ENCODE measurements at regions not wholly inside any gene's neighbourhood (a gene's known extent, or its start where the extent isn't known, plus 50 kb on each side); places are given as distances from the start of the nearest gene placed in this dataset.
A peak's percentile ranks its signal among the peaks of the same experiment; 100 is the strongest.

GRCh38 chr9:87812375-87813118 is 70.1 kb upstream of the SPATA31E1 start:
- Histone ChIP-seq H3K27ac (no peak overlapping the region), H3K9me3 (ENCODE audit: insufficient read depth, low read depth) (no peaks in the 10 kb centered on the region; the same call in 1 of the 2 replicates), H2AFZ (no peak overlapping the region), H3K27me3 (ENCODE audit: insufficient read depth, low read depth) (no peaks in the 10 kb centered on the region), H3K79me2 (ENCODE audit: low read depth) (no peaks in the 10 kb centered on the region), H4K20me1 (ENCODE audit: insufficient read depth) (no peaks in the 10 kb centered on the region), H3K9me2 (ENCODE audit: insufficient read depth) (no peaks in the 10 kb centered on the region), H3K4me1 (replicated peaks; ENCODE audit: insufficient read depth) (no peaks in the 10 kb centered on the region), H3K4me3 (no peak overlapping the region), H3K4me2 (no peak overlapping the region), H3K36me3 (ENCODE audit: low read depth) (no peaks in the 10 kb centered on the region), H3F3A (ENCODE audit: insufficient read depth, low read depth) (no peaks in the 10 kb centered on the region)
- TF ChIP-seq EZH2 (IDR thresholded peaks at IDR 0.05; ENCODE audit: low read depth) (no peak), CTCF (conservative IDR thresholded peaks at IDR 0.05) (peak; percentile 98)
- ChIA-PET POLR2A (ENCODE audit: unreplicated experiment) (interaction anchor here (0.6 kb wide), 2 partner anchors 99 to 212 kb away, joined by 4 read pairs; no protein-coding TSS in a partner anchor), CTCF (interaction anchor here (0.6 to 1.1 kb wide), 5 partner anchors 42 to 128 kb away, joined by 3 to 5 read pairs (median 3); partner anchors contain the start of gene CTSL)
- BruUV-seq (replicated peaks): no TSS peak
- intact Hi-C loops (cut with micrococcal nuclease; ENCODE audit: unreplicated experiment): loop anchor here (1.0 to 2.0 kb wide), 4 partner anchors 86 to 476 kb away; partner anchors contain the start of gene CTSL
- peak; percentile 38 to 39 for DNase-seq

GRCh38 chr9:87813119-87813463 is 69.6 kb upstream of the SPATA31E1 start:
- no peak overlapping the region for H3K27ac ChIP-seq
- H3K27me3 ChIP-seq (ENCODE audit: insufficient read depth, low read depth): no peaks in the 10 kb centered on the region
- BruUV-seq (replicated peaks): no TSS peak
- H2AFZ ChIP-seq: no peak overlapping the region
- no peaks in the 10 kb centered on the region; the same call in 1 of the 2 replicates for H3K9me3 ChIP-seq (ENCODE audit: insufficient read depth, low read depth)
- intact Hi-C loops (cut with micrococcal nuclease; ENCODE audit: unreplicated experiment): loop anchor here (1.0 to 2.0 kb wide), 3 partner anchors 129 to 476 kb away; no protein-coding TSS in a partner anchor
- no peaks in the 10 kb centered on the region for H3K36me3 ChIP-seq (ENCODE audit: low read depth)
- H4K20me1 ChIP-seq (ENCODE audit: insufficient read depth): no peaks in the 10 kb centered on the region
- no peak overlapping the region for H3K4me2 ChIP-seq
- no peaks in the 10 kb centered on the region for H3K79me2 ChIP-seq (ENCODE audit: low read depth)
- H3F3A ChIP-seq (ENCODE audit: insufficient read depth, low read depth): no peaks in the 10 kb centered on the region
- no peaks in the 10 kb centered on the region for H3K4me1 ChIP-seq (replicated peaks; ENCODE audit: insufficient read depth)
- POLR2A ChIA-PET (ENCODE audit: unreplicated experiment): no interaction called here
- no peaks in the 10 kb centered on the region for H3K9me2 ChIP-seq (ENCODE audit: insufficient read depth)
- H3K4me3 ChIP-seq: no peak overlapping the region
- CTCF ChIA-PET: no interaction called here
- TF ChIP-seq EZH2 (IDR thresholded peaks at IDR 0.05; ENCODE audit: low read depth) (no peak), CTCF (conservative IDR thresholded peaks at IDR 0.05) (peak; percentile 36; the same call in 1 of the 2 replicates)
- DNase-seq: no peak

- Histone ChIP-seq H3K79me2 (ENCODE audit: low read depth) (no peaks in the 10 kb centered on the region), H3K27ac (no peak overlapping the region), H3F3A (ENCODE audit: insufficient read depth, low read depth) (no peaks in the 10 kb centered on the region), H3K4me2 (no peak overlapping the region), H3K9me2 (ENCODE audit: insufficient read depth) (no peaks in the 10 kb centered on the region), H3K4me3 (no peak overlapping the region), H3K4me1 (replicated peaks; ENCODE audit: insufficient read depth) (no peaks in the 10 kb centered on the region), H3K9me3 (ENCODE audit: insufficient read depth, low read depth) (no peaks in the 10 kb centered on the region), H3K27me3 (ENCODE audit: insufficient read depth, low read depth) (no peaks in the 10 kb centered on the region), H2AFZ (no peak overlapping the region), H4K20me1 (ENCODE audit: insufficient read depth) (no peaks in the 10 kb centered on the region), H3K36me3 (ENCODE audit: low read depth) (no peaks in the 10 kb centered on the region)
- intact Hi-C loops (cut with micrococcal nuclease; ENCODE audit: unreplicated experiment): loop anchor here (5.0 kb wide), 1 partner anchor 71 kb away; no protein-coding TSS in a partner anchor
- CTCF ChIA-PET: no interaction called here
- TF ChIP-seq CTCF (conservative IDR thresholded peaks at IDR 0.05) (no peak), EZH2 (IDR thresholded peaks at IDR 0.05; ENCODE audit: low read depth) (no peak)
- POLR2A ChIA-PET (ENCODE audit: unreplicated experiment): no interaction called here
- DNase-seq: no peak
- BruUV-seq (replicated peaks): no TSS peak
Observed at GRCh38 chr9:87816036-87816435, 66.6 kb upstream of the SPATA31E1 start.

All from PC-9 (cell line).